ENCODE measurements at regions not wholly inside any gene's neighbourhood (a gene's known extent, or its start where the extent isn't known, plus 50 kb on each side); places are given as distances from the start of the nearest gene placed in this dataset.

- H3K36me3 ChIP-seq, result no peaks in the 10 kb centered on the region
- H3K27me3 ChIP-seq (replicated peaks), result no peaks in the 10 kb centered on the region; the same call in 1 of the 2 replicates
- no peak overlapping the region for H3K27ac ChIP-seq
- no peaks in the 10 kb centered on the region for H3K4me1 ChIP-seq (replicated peaks)
- no peak for DNase-seq (ENCODE audit: low read depth in 1 of 2, low spot score in 2 of 2)
- no peak overlapping the region for H3K4me3 ChIP-seq
- H3K9me3 ChIP-seq (replicated peaks), result no peaks in the 10 kb centered on the region
Observed at GRCh38 chr5:158153508-158153907, 294.6 kb upstream of the CLINT1 start.

- no peak for DNase-seq (ENCODE audit: low read depth in 1 of 2, low spot score in 2 of 2)
- Histone ChIP-seq H3K36me3 (no peaks in the 10 kb centered on the region), H3K9me3 (replicated peaks) (no peaks in the 10 kb centered on the region), H3K4me3 (no peak overlapping the region), H3K27ac (no peak overlapping the region), H3K4me1 (replicated peaks) (no peaks in the 10 kb centered on the region), H3K27me3 (replicated peaks) (no peaks in the 10 kb centered on the region; the same call in 1 of the 2 replicates)
Observed at GRCh38 chr5:158152136-158152535, 293.2 kb upstream of the CLINT1 start.

- H3K4me3 ChIP-seq, result no peak overlapping the region
Observed at GRCh38 chr5:158147227-158147626, 288.3 kb upstream of the CLINT1 start.

GRCh38 chr5:158145827-158146226 is 286.9 kb upstream of the CLINT1 start:
- no peaks in the 10 kb centered on the region for H3K4me1 ChIP-seq (replicated peaks)
- H3K9me3 ChIP-seq (replicated peaks), result no peaks in the 10 kb centered on the region
- no peak for DNase-seq (ENCODE audit: low read depth in 1 of 2, low spot score in 2 of 2)
- H3K27ac ChIP-seq, result no peak overlapping the region
- H3K27me3 ChIP-seq (replicated peaks), result no peaks in the 10 kb centered on the region
- no peaks in the 10 kb centered on the region for H3K36me3 ChIP-seq
- H3K4me3 ChIP-seq, result no peak overlapping the region

More at GRCh38 chr5:158147227-158147626, 288.3 kb upstream of the CLINT1 start:
- Histone ChIP-seq H3K27ac (no peak overlapping the region), H3K36me3 (no peaks in the 10 kb centered on the region), H3K9me3 (replicated peaks) (no peaks in the 10 kb centered on the region), H3K27me3 (replicated peaks) (no peaks in the 10 kb centered on the region), H3K4me1 (replicated peaks) (no peaks in the 10 kb centered on the region)
- DNase-seq (ENCODE audit: low read depth in 1 of 2, low spot score in 2 of 2), result no peak

- no peaks in the 10 kb centered on the region for H3K36me3 ChIP-seq
- no peaks in the 10 kb centered on the region for H3K9me3 ChIP-seq (replicated peaks)
- no peaks in the 10 kb centered on the region for H3K27me3 ChIP-seq (replicated peaks)
- H3K4me1 ChIP-seq (replicated peaks), result no peaks in the 10 kb centered on the region
- no peak overlapping the region for H3K27ac ChIP-seq
- no peak overlapping the region for H3K4me3 ChIP-seq
- DNase-seq (ENCODE audit: low read depth in 1 of 2, low spot score in 2 of 2), result no peak
Observed at GRCh38 chr5:158143081-158143480, 284.1 kb upstream of the CLINT1 start.

GRCh38 chr5:158142156-158142555 is 283.2 kb upstream of the CLINT1 start:
- DNase-seq (ENCODE audit: low read depth in 1 of 2, low spot score in 2 of 2), result no peak
- Histone ChIP-seq H3K4me1 (replicated peaks) (no peaks in the 10 kb centered on the region), H3K9me3 (replicated peaks) (no peaks in the 10 kb centered on the region), H3K27me3 (replicated peaks) (no peaks in the 10 kb centered on the region; the same call in 1 of the 2 replicates), H3K4me3 (no peak overlapping the region), H3K27ac (no peak overlapping the region), H3K36me3 (no peaks in the 10 kb centered on the region)

GRCh38 chr5:158140120-158140731 is 281.3 kb upstream of the CLINT1 start:
- Histone ChIP-seq H3K27ac (no peak overlapping the region), H3K4me3 (no peak overlapping the region)
- DNase-seq (ENCODE audit: low read depth in 1 of 2, low spot score in 2 of 2), result no peak

GRCh38 chr5:158139161-158139560 is 280.2 kb upstream of the CLINT1 start:
- H3K4me3 ChIP-seq, result no peak overlapping the region
- DNase-seq (ENCODE audit: low read depth in 1 of 2, low spot score in 2 of 2), result no peak
- H3K36me3 ChIP-seq, result no peaks in the 10 kb centered on the region
- H3K27ac ChIP-seq, result no peak overlapping the region
- no peaks in the 10 kb centered on the region for H3K4me1 ChIP-seq (replicated peaks)
- H3K9me3 ChIP-seq (replicated peaks), result no peaks in the 10 kb centered on the region
- H3K27me3 ChIP-seq (replicated peaks), result no peaks in the 10 kb centered on the region; the same call in 1 of the 2 replicates

More at GRCh38 chr5:158140120-158140731, 281.3 kb upstream of the CLINT1 start:
- Histone ChIP-seq H3K4me1 (replicated peaks) (no peaks in the 10 kb centered on the region), H3K9me3 (replicated peaks) (no peaks in the 10 kb centered on the region), H3K27me3 (replicated peaks) (no peaks in the 10 kb centered on the region; the same call in 1 of the 2 replicates), H3K36me3 (no peaks in the 10 kb centered on the region)

GRCh38 chr5:158135682-158136179 is 276.8 kb upstream of the CLINT1 start:
- no peaks in the 10 kb centered on the region for H3K36me3 ChIP-seq
- no peak overlapping the region for H3K4me3 ChIP-seq
- DNase-seq (ENCODE audit: low read depth in 1 of 2, low spot score in 2 of 2), result no peak
- no peaks in the 10 kb centered on the region for H3K9me3 ChIP-seq (replicated peaks)
- no peaks in the 10 kb centered on the region for H3K4me1 ChIP-seq (replicated peaks)
- no peaks in the 10 kb centered on the region; the same call in 1 of the 2 replicates for H3K27me3 ChIP-seq (replicated peaks)
- no peak overlapping the region for H3K27ac ChIP-seq

GRCh38 chr5:158133369-158133768 is 274.4 kb upstream of the CLINT1 start:
- Histone ChIP-seq H3K27ac (no peak overlapping the region), H3K4me1 (replicated peaks) (no peaks in the 10 kb centered on the region), H3K9me3 (replicated peaks) (no peaks in the 10 kb centered on the region), H3K27me3 (replicated peaks) (no peaks in the 10 kb centered on the region; the same call in 1 of the 2 replicates), H3K36me3 (no peaks in the 10 kb centered on the region), H3K4me3 (no peak overlapping the region)
- no peak for DNase-seq (ENCODE audit: low read depth in 1 of 2, low spot score in 2 of 2)

GRCh38 chr5:158127536-158127935 is 268.6 kb upstream of the CLINT1 start:
- Histone ChIP-seq H3K4me3 (no peak overlapping the region), H3K9me3 (replicated peaks) (no peaks in the 10 kb centered on the region), H3K27me3 (replicated peaks) (0 out of 2 replicates have a peak, but pooled peaks cover 9% of the 10 kb centered on the region), H3K36me3 (no peaks in the 10 kb centered on the region), H3K27ac (no peak overlapping the region), H3K4me1 (replicated peaks) (no peaks in the 10 kb centered on the region)
- no peak for DNase-seq (ENCODE audit: low read depth in 1 of 2, low spot score in 2 of 2)

GRCh38 chr5:158126442-158127405 is 267.8 kb upstream of the CLINT1 start:
- no peak overlapping the region for H3K27ac ChIP-seq
- H3K36me3 ChIP-seq, result no peaks in the 10 kb centered on the region
- H3K4me3 ChIP-seq, result no peak overlapping the region
- H3K4me1 ChIP-seq (replicated peaks), result no peaks in the 10 kb centered on the region
- 0 out of 2 replicates have a peak, but pooled peaks cover 9% of the 10 kb centered on the region for H3K27me3 ChIP-seq (replicated peaks)
- no peaks in the 10 kb centered on the region for H3K9me3 ChIP-seq (replicated peaks)
- no peak for DNase-seq (ENCODE audit: low read depth in 1 of 2, low spot score in 2 of 2)

GRCh38 chr5:158124606-158125316 is 265.8 kb upstream of the CLINT1 start:
- no peaks in the 10 kb centered on the region for H3K36me3 ChIP-seq
- DNase-seq (ENCODE audit: low read depth in 1 of 2, low spot score in 2 of 2), result no peak
- H3K4me1 ChIP-seq (replicated peaks), result no peaks in the 10 kb centered on the region
- H3K27ac ChIP-seq, result no peak overlapping the region
- H3K4me3 ChIP-seq, result no peak overlapping the region
- H3K9me3 ChIP-seq (replicated peaks), result no peaks in the 10 kb centered on the region
- 0 out of 2 replicates have a peak, but pooled peaks cover 9% of the 10 kb centered on the region for H3K27me3 ChIP-seq (replicated peaks)

All from SJSA1 (cell line).